PFSK-1 (cell line): ENCODE measurements at regions not wholly inside any gene's neighbourhood (a gene's known extent, or its start where the extent isn't known, plus 50 kb on each side); places are given as distances from the start of the nearest gene placed in this dataset.

Experiments
- FOXP2 ChIP-seq: optimal IDR thresholded peaks from 2 replicates; pipeline ENCODE3; 2011; ENCODE audit warnings: borderline replicate concordance, control low read depth, inconsistent platforms; ENCODE audit not compliant: insufficient read depth; ENCODE audit errors: extremely low read length, extremely low read depth
- POLR2AphosphoS5 ChIP-seq: IDR thresholded peaks from 2 replicates; pipeline ENCODE4 v1.6.1; 2012; ENCODE audit warnings: low read depth, mild to moderate bottlenecking, control low read depth, low read length, moderate library complexity
- REST ChIP-seq, 2 experiments: IDR thresholded peaks; 2 replicates each; pipeline versions ENCODE4 v1.6.1 to v1.8.0; 2011 to 2012; ENCODE audit warnings: low read depth in 2 of 2, low read length in 2 of 2, control low read depth in 1 of 2, inconsistent platforms in 1 of 2, mild to moderate bottlenecking in 1 of 2, moderate library complexity in 1 of 2; ENCODE audit not compliant: insufficient read depth in 1 of 2
- SIN3A ChIP-seq: IDR thresholded peaks from 2 replicates; pipeline ENCODE4 v1.6.1; 2012; ENCODE audit warnings: mild to moderate bottlenecking, low read length, moderate library complexity, borderline replicate concordance; ENCODE audit not compliant: insufficient read depth
- TAF1 ChIP-seq: IDR thresholded peaks from 2 replicates; pipeline ENCODE4 v1.6.1; 2012; ENCODE audit warnings: low read length, control low read depth, borderline replicate concordance; ENCODE audit not compliant: insufficient read depth

- TF ChIP-seq SIN3A, result no peak
Observed at GRCh38 chr15:38614621-38615020, 50.0 kb upstream of the RASGRP1 start.

GRCh38 chr15:38617831-38618230, 53.2 kb upstream of the RASGRP1 start:
- TF ChIP-seq REST (IDR thresholded peaks at IDR 0.05; ENCODE audit: insufficient read depth in 1 of 2, low read depth in 2 of 2, low read length in 2 of 2) (no peak), SIN3A (no peak), FOXP2 (no peak), TAF1 (no peak), POLR2AphosphoS5 (no peak)

- no peak for TF ChIP-seq POLR2AphosphoS5
- TF ChIP-seq SIN3A, result no peak
- TF ChIP-seq REST (IDR thresholded peaks at IDR 0.05; ENCODE audit: insufficient read depth in 1 of 2, low read depth in 2 of 2, low read length in 2 of 2), result no peak
- TF ChIP-seq FOXP2, result no peak
- no peak for TF ChIP-seq TAF1
Observed at GRCh38 chr15:38618242-38618955, 53.8 kb upstream of the RASGRP1 start.

GRCh38 chr15:38620098-38620497, 55.5 kb upstream of the RASGRP1 start:
- TF ChIP-seq POLR2AphosphoS5 (no peak), REST (IDR thresholded peaks at IDR 0.05; ENCODE audit: insufficient read depth in 1 of 2, low read depth in 2 of 2, low read length in 2 of 2) (no peak), TAF1 (no peak), SIN3A (no peak), FOXP2 (no peak)

- TF ChIP-seq REST (IDR thresholded peaks at IDR 0.05; ENCODE audit: insufficient read depth in 1 of 2, low read depth in 2 of 2, low read length in 2 of 2), result no peak
- no peak for TF ChIP-seq POLR2AphosphoS5
- no peak for TF ChIP-seq TAF1
- TF ChIP-seq FOXP2, result no peak
- no peak for TF ChIP-seq SIN3A
Observed at GRCh38 chr15:38620851-38621594, 56.4 kb upstream of the RASGRP1 start.
